Testis (tissue), 2 donors: ENCODE measurements at regions not wholly inside any gene's neighbourhood (a gene's known extent, or its start where the extent isn't known, plus 50 kb on each side); places are given as distances from the start of the nearest gene placed in this dataset.

Experiments
- CTCF ChIP-seq, 3 experiments: fragments of 450-650 bp in 2 of 3; fragments of 200-600 bp in 1 of 3; sonication (generic) in 1 of 3; IDR thresholded peaks; one replicate each; pipeline ENCODE4 v1.5.1; 2016 to 2019; ENCODE audit warnings: antibody characterized with exemption in 3 of 3, mild to moderate bottlenecking in 2 of 3, moderate library complexity in 1 of 3
- POLR2A ChIP-seq: fragments of 450-650 bp; IDR thresholded peaks from one replicate; pipeline ENCODE4 v1.6.1; 2017; ENCODE audit warnings: antibody characterized with exemption, mild to moderate bottlenecking, moderate library complexity

GRCh38 chr19:13588957-13589833 lies 82.9 kb upstream of the CACNA1A start:
- TF ChIP-seq CTCF (IDR thresholded peaks at IDR 0.05), result peak; percentile 86 to 99 (median 88)
- no peak for TF ChIP-seq POLR2A
